ENCODE measurements at regions not wholly inside any gene's neighbourhood (a gene's known extent, or its start where the extent isn't known, plus 50 kb on each side); places are given as distances from the start of the nearest gene placed in this dataset.

- TF ChIP-seq, protein P1, sequence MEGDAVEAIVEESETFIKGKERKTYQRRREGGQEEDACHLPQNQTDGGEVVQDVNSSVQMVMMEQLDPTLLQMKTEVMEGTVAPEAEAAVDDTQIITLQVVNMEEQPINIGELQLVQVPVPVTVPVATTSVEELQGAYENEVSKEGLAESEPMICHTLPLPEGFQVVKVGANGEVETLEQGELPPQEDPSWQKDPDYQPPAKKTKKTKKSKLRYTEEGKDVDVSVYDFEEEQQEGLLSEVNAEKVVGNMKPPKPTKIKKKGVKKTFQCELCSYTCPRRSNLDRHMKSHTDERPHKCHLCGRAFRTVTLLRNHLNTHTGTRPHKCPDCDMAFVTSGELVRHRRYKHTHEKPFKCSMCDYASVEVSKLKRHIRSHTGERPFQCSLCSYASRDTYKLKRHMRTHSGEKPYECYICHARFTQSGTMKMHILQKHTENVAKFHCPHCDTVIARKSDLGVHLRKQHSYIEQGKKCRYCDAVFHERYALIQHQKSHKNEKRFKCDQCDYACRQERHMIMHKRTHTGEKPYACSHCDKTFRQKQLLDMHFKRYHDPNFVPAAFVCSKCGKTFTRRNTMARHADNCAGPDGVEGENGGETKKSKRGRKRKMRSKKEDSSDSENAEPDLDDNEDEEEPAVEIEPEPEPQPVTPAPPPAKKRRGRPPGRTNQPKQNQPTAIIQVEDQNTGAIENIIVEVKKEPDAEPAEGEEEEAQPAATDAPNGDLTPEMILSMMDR (IDR thresholded peaks at IDR 0.05), result no peak
- TF ChIP-seq POLR2A (IDR thresholded peaks at IDR 0.05), result no peak
These were observed 269.0 kb upstream of the SLC39A10 start for GRCh38 chr2:195388028-195388427.
